CD8-positive, alpha-beta memory T cell (primary cell): ENCODE measurements at regions not wholly inside any gene's neighbourhood (a gene's known extent, or its start where the extent isn't known, plus 50 kb on each side); places are given as distances from the start of the nearest gene placed in this dataset.

Experiments used
- CTCF ChIA-PET: fragments of 350-600 bp; sonication (Branson Sonifier 250); formaldehyde crosslinking; loops from one replicate; lab custom pipeline; 2021; ENCODE audit warnings: antibody characterized with exemption; lab: Charles Lee
- POLR2A ChIA-PET: fragments of 350-600 bp; sonication (Branson Sonifier 250); formaldehyde crosslinking; loops from one replicate; lab custom pipeline; 2021; ENCODE audit warnings: antibody characterized with exemption; lab: Charles Lee
- DNase-seq, 5 donors: peaks; one replicate each; pipeline versions ENCODE4 v3.0.0 to v3.0.0-alpha.2; 2020 to 2022; ENCODE audit warnings: mixed read lengths in 1 of 5
- H3K27ac ChIP-seq: one replicate; pipeline ENCODE4 v1.7.0; 2013; ENCODE audit warnings: low read depth, mild to moderate bottlenecking, low read length, moderate library complexity
- H3K27me3 ChIP-seq: 2 replicates; pipeline ENCODE4 v1.7.0; 2013; ENCODE audit warnings: low read length, mild to moderate bottlenecking; ENCODE audit not compliant: insufficient read depth, poor library complexity, severe bottlenecking
- H3K36me3 ChIP-seq: 2 replicates; pipeline ENCODE4 v1.7.0; 2013; ENCODE audit warnings: mild to moderate bottlenecking, low read length, moderate library complexity; ENCODE audit not compliant: insufficient read depth
- H3K4me1 ChIP-seq: 2 replicates; pipeline ENCODE4 v1.7.0; 2013; ENCODE audit warnings: mild to moderate bottlenecking, low read length, moderate library complexity; ENCODE audit not compliant: insufficient read depth
- H3K4me3 ChIP-seq: 2 replicates; pipeline ENCODE4 v1.7.0; 2013; ENCODE audit warnings: mild to moderate bottlenecking, low read length
- H3K9me3 ChIP-seq: 2 replicates; pipeline ENCODE4 v1.7.0; 2013; ENCODE audit warnings: mild to moderate bottlenecking, low read length
- H3K27ac Mint-ChIP-seq, 8 donors: one replicate each; pipeline ENCODE4 v1.8.0; 2020 to 2021; ENCODE audit warnings: mixed read lengths in 8 of 8, mild to moderate bottlenecking in 6 of 8, inconsistent platforms in 3 of 8, moderate library complexity in 3 of 8
- H3K27me3 Mint-ChIP-seq, 2 donors: one replicate each; pipeline ENCODE4 v1.8.0; 2020 to 2021; ENCODE audit warnings: mixed read lengths in 2 of 2, mild to moderate bottlenecking in 1 of 2, moderate library complexity in 1 of 2
- H3K36me3 Mint-ChIP-seq, 3 donors: one replicate each; pipeline ENCODE4 v1.8.0; 2020 to 2021; ENCODE audit warnings: mixed read lengths in 3 of 3, inconsistent platforms in 1 of 3, mild to moderate bottlenecking in 1 of 3
- H3K4me1 Mint-ChIP-seq, 3 donors: one replicate each; pipeline ENCODE4 v1.8.0; 2020 to 2021; ENCODE audit warnings: mixed read lengths in 3 of 3, inconsistent platforms in 1 of 3, mild to moderate bottlenecking in 1 of 3
- H3K4me3 Mint-ChIP-seq, 7 donors: one replicate each; pipeline ENCODE4 v1.8.0; 2020 to 2021; ENCODE audit warnings: mixed read lengths in 7 of 7, mild to moderate bottlenecking in 6 of 7, moderate library complexity in 4 of 7, inconsistent platforms in 2 of 7
- H3K9me3 Mint-ChIP-seq, 5 donors: one replicate each; pipeline ENCODE4 v1.8.0; 2020 to 2022; ENCODE audit warnings: mixed read lengths in 5 of 5, mild to moderate bottlenecking in 3 of 5, moderate library complexity in 2 of 5, inconsistent platforms in 1 of 5

- Histone ChIP-seq H3K27ac (no peak overlapping the region), H3K36me3 (no peaks in the 10 kb centered on the region), H3K4me1 (peaks cover 13% of the 10 kb centered on the region), H3K4me3 (no peak overlapping the region), H3K9me3 (no peaks in the 10 kb centered on the region), H3K27me3 (no peaks in the 10 kb centered on the region)
- no peaks in the 10 kb centered on the region for H3K9me3 Mint-ChIP-seq
- H3K4me1 Mint-ChIP-seq = peaks cover 24 to 26% (median 25%) of the 10 kb centered on the region in 3 donors
- H3K4me3 Mint-ChIP-seq = no peak overlapping the region
- POLR2A ChIA-PET = no interaction called here
- no peak for DNase-seq
- CTCF ChIA-PET = no interaction called here
- no peaks in the 10 kb centered on the region for H3K27me3 Mint-ChIP-seq
- no peak overlapping the region for H3K27ac Mint-ChIP-seq
- H3K36me3 Mint-ChIP-seq = peaks cover 0 to 1% (median 0%) of the 10 kb centered on the region in 3 donors
Measured at GRCh38 chr14:97452314-97452713, 655.1 kb downstream of the VRK1 start.

- CTCF ChIA-PET = interaction anchor here (1.4 kb wide), 1 partner anchor 524 kb away, joined by 3 read pairs; no protein-coding TSS in a partner anchor
- no peaks in the 10 kb centered on the region for H3K9me3 Mint-ChIP-seq
- no peak overlapping the region for H3K4me3 Mint-ChIP-seq
- H3K36me3 Mint-ChIP-seq = peaks cover 0 to 4% (median 1%) of the 10 kb centered on the region in 3 donors
- Histone ChIP-seq H3K27me3 (no peaks in the 10 kb centered on the region), H3K4me3 (no peak overlapping the region), H3K4me1 (peaks cover 25% of the 10 kb centered on the region), H3K36me3 (no peaks in the 10 kb centered on the region), H3K9me3 (no peaks in the 10 kb centered on the region), H3K27ac (no peak overlapping the region)
- POLR2A ChIA-PET = no interaction called here
- H3K4me1 Mint-ChIP-seq = peaks cover 41 to 42% (median 42%) of the 10 kb centered on the region in 3 donors
- H3K27me3 Mint-ChIP-seq = no peaks in the 10 kb centered on the region
- DNase-seq = no peak
- no peak overlapping the region for H3K27ac Mint-ChIP-seq
Measured at GRCh38 chr14:97453991-97454390, 656.8 kb downstream of the VRK1 start.

DNA sequence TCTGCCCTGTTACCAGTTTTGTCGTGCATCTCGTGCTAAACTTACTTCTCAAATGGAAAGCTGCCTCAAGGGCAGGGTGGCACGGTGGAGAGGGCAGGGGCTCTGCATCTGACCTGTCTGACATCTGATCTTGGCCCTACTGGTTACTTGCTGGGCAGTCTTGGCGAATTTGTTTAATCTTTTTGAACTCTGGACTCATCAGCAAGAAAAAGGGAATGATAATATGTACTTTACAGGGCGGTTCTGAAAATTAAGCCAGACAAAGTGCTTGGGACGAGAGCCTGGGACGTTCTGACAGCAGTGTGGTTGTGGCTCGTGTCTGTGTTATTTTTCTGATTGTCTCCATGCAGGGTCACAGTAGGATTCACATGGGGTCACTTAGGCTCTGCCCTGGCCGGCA lies 659.3 kb downstream of the VRK1 start:
- Mint-ChIP-seq H3K4me1 (peaks cover 58 to 65% (median 65%) of the 10 kb centered on the region in 3 donors), H3K9me3 (peaks cover 0 to 4% (median 2%) of the 10 kb centered on the region in 5 donors), H3K4me3 (peak overlapping the region in 5 of 7 donors; percentile 15 to 95 (median 72)), H3K27me3 (no peaks in the 10 kb centered on the region), H3K36me3 (peaks cover 1 to 13% (median 4%) of the 10 kb centered on the region in 3 donors), H3K27ac (peak overlapping the region; percentile 92 to 100 (median 98))
- Histone ChIP-seq H3K4me3 (no peak overlapping the region), H3K27me3 (no peaks in the 10 kb centered on the region), H3K4me1 (peaks cover 41% of the 10 kb centered on the region), H3K27ac (no peak overlapping the region), H3K36me3 (no peaks in the 10 kb centered on the region), H3K9me3 (no peaks in the 10 kb centered on the region)
- ChIA-PET CTCF (no interaction called here), POLR2A (no interaction called here)
- no peak for DNase-seq

DNA sequence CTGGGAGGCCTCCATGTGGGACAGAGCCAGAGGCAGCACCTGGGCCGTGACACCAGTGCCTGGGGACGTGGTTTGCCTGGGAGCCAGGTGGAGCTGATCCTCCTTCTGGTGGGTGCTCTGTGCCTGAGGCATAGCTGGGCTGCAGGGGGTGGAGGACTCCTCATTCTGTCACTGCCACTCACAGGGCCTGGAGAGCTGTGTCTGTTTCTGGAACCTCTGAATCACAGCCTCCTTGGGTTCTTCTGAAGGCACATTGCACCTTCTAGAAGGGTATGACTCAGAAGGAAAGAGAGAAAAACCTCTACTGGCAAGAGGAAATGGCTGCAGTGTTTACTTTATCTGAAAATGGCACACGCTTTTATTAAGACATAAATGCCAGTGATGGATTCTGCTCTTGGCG lies 659.8 kb downstream of the VRK1 start:
- Histone ChIP-seq H3K4me1 (peaks cover 41% of the 10 kb centered on the region), H3K27ac (no peak overlapping the region)
- peak overlapping the region; percentile 15 to 95 (median 88) for H3K4me3 Mint-ChIP-seq

GRCh38 chr14:97457575-97458085 lies 660.4 kb downstream of the VRK1 start:
- no peak overlapping the region for H3K27ac ChIP-seq
- no peak for DNase-seq
- no peaks in the 10 kb centered on the region for H3K36me3 ChIP-seq
- peaks cover 41% of the 10 kb centered on the region for H3K4me1 ChIP-seq
- Mint-ChIP-seq H3K4me3 (peak overlapping the region in 6 of 7 donors; percentile 76 to 95 (median 90)), H3K36me3 (peaks cover 9 to 25% (median 16%) of the 10 kb centered on the region in 3 donors), H3K27ac (peak overlapping the region; percentile 92 to 100 (median 98)), H3K4me1 (peaks cover 59 to 72% (median 71%) of the 10 kb centered on the region in 3 donors), H3K27me3 (no peaks in the 10 kb centered on the region), H3K9me3 (peaks cover 0 to 16% (median 6%) of the 10 kb centered on the region in 5 donors)
- ChIA-PET POLR2A (interaction anchor here (0.6 to 1.5 kb wide), 3 partner anchors 145 to 1812 kb away, joined by 4 to 6 read pairs (median 4); no protein-coding TSS in a partner anchor), CTCF (interaction anchor here (0.8 to 1.2 kb wide), 3 partner anchors 155 to 332 kb away, joined by 3 to 4 read pairs (median 3); no protein-coding TSS in a partner anchor)
- no peaks in the 10 kb centered on the region for H3K27me3 ChIP-seq
- H3K9me3 ChIP-seq = peaks cover 8% of the 10 kb centered on the region
- H3K4me3 ChIP-seq = peak overlapping the region; percentile 56

More for the DNA sequence above, 659.8 kb downstream of the VRK1 start:
- H3K4me1 Mint-ChIP-seq = peaks cover 59 to 70% (median 70%) of the 10 kb centered on the region in 3 donors
- H3K9me3 Mint-ChIP-seq = peaks cover 0 to 9% (median 2%) of the 10 kb centered on the region in 5 donors
- peaks cover 5 to 18% (median 9%) of the 10 kb centered on the region in 3 donors for H3K36me3 Mint-ChIP-seq
- Histone ChIP-seq H3K27me3 (no peaks in the 10 kb centered on the region), H3K4me3 (no peak overlapping the region), H3K36me3 (no peaks in the 10 kb centered on the region), H3K9me3 (peaks cover 4% of the 10 kb centered on the region)
- peak overlapping the region; percentile 92 to 100 (median 98) for H3K27ac Mint-ChIP-seq
- H3K27me3 Mint-ChIP-seq = no peaks in the 10 kb centered on the region
- POLR2A ChIA-PET = no interaction called here
- peak in 4 of 5 donors; percentile 20 to 79 (median 31) for DNase-seq
- CTCF ChIA-PET = no interaction called here

- Histone ChIP-seq H3K36me3 (no peaks in the 10 kb centered on the region), H3K4me3 (peak overlapping the region; percentile 56), H3K27ac (peak overlapping the region; percentile 56), H3K4me1 (peaks cover 41% of the 10 kb centered on the region), H3K27me3 (no peaks in the 10 kb centered on the region), H3K9me3 (peaks cover 8% of the 10 kb centered on the region)
- Mint-ChIP-seq H3K27ac (peak overlapping the region; percentile 92 to 100 (median 98)), H3K36me3 (peaks cover 14 to 31% (median 22%) of the 10 kb centered on the region in 3 donors), H3K4me1 (peaks cover 62 to 78% (median 78%) of the 10 kb centered on the region in 3 donors), H3K27me3 (no peaks in the 10 kb centered on the region), H3K9me3 (peaks cover 0 to 17% (median 7%) of the 10 kb centered on the region in 5 donors), H3K4me3 (peak overlapping the region; percentile 88 to 95 (median 91))
- CTCF ChIA-PET = interaction anchor here (0.8 to 1.2 kb wide), 4 partner anchors 144 to 332 kb away, joined by 3 to 4 read pairs (median 4); no protein-coding TSS in a partner anchor
- POLR2A ChIA-PET = interaction anchor here (0.6 to 1.5 kb wide), 4 partner anchors 144 to 1812 kb away, joined by 3 to 6 read pairs (median 4); no protein-coding TSS in a partner anchor
- no peak for DNase-seq
Measured at GRCh38 chr14:97458255-97458654, 661.1 kb downstream of the VRK1 start.

DNA sequence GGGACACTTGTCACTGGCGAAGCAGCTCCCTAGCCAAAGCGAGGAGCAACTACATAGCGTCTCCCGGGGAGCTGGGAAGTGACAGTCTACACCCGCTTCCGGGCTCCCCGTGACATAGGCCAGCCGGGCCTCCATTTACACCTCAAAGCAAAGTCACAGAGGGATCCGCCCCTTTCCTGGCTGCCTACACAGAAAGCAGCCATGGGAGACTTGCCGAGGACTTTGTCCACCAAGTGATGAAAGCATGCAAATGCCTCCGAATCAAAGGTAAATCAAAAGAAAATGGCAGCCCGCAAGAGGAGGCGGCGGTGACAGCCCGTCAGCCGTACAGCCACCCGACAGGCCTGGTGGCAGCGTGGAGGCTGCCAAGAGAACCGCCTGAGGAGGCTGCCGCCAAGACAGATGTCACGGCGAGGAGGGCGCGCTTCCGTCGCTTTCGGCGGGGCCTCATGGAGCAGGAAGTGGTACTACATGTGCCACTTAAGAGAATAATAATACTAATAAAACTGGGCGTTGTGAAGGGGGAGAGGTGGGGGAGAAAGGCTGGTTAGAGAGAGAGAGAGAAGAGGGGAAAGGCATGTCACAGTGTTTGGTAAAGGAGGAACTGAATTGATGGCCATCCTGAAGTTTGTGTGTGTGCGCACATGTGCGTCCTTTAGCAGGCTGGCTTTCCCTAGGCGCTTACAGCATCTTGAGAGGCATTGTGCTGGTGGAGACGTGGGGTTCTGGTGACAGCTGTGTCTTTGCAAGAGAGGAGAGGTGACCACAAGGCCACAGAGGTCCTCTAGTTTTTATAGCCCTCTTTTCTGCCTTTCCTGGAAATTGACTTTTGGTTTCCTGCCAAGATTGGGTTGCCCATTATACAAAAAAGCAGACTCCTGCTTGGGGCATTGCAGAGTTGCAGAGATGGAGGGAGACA lies 661.7 kb downstream of the VRK1 start:
- Mint-ChIP-seq H3K27ac (peak overlapping the region; percentile 92 to 100 (median 98)), H3K9me3 (peaks cover 0 to 17% (median 7%) of the 10 kb centered on the region in 5 donors), H3K36me3 (peaks cover 13 to 38% (median 24%) of the 10 kb centered on the region in 3 donors), H3K4me3 (peak overlapping the region; percentile 88 to 95 (median 91)), H3K27me3 (no peaks in the 10 kb centered on the region), H3K4me1 (peaks cover 63 to 85% (median 79%) of the 10 kb centered on the region in 3 donors)
- ChIA-PET CTCF (interaction anchor here (0.8 to 1.5 kb wide), 5 partner anchors 21 to 331 kb away, joined by 3 to 5 read pairs (median 4); no protein-coding TSS in a partner anchor), POLR2A (interaction anchor here (0.7 to 1.5 kb wide), 4 partner anchors 126 to 1757 kb away, joined by 3 to 6 read pairs (median 4); no protein-coding TSS in a partner anchor)
- DNase-seq = peak; percentile 65 to 88 (median 83)
- peaks cover 41% of the 10 kb centered on the region for H3K4me1 ChIP-seq
- H3K4me3 ChIP-seq = peak overlapping the region; percentile 56
- H3K36me3 ChIP-seq = peaks cover 6% of the 10 kb centered on the region
- peaks cover 8% of the 10 kb centered on the region for H3K9me3 ChIP-seq
- H3K27ac ChIP-seq = peak overlapping the region; percentile 56
- H3K27me3 ChIP-seq = no peaks in the 10 kb centered on the region
